GM18870 (cell line): ENCODE measurements at regions not wholly inside any gene's neighbourhood (a gene's known extent, or its start where the extent isn't known, plus 50 kb on each side); places are given as distances from the start of the nearest gene placed in this dataset.
A peak's percentile ranks its signal among the peaks of the same experiment; 100 is the strongest.

Experiments
- ATAC-seq: cut with Tn5 transposase; IDR thresholded peaks from one replicate; pipeline ENCODE4 v1.9.1; 2021; ENCODE audit warnings: moderate library complexity; ENCODE audit not compliant: unreplicated experiment

DNA sequence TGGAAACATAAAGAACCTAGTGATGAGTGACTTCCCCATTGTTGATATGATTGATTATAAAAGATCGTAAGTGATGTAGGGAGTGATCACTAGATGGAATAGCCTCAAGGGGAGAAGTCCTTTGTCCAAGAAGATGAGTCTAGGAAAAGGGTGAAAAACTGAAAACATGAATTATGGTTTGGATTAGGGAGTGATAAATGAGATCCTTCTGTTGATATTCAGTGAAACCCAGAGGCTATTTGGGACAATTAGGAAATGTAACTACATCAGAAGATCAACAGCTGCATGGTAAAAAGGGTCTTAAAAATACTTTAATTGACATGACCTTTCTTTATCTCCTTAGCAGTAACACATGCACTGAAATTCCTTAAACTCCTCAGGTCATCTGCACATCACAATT is 124.0 kb upstream of the UNC5C start:
- no peak for ATAC-seq

DNA sequence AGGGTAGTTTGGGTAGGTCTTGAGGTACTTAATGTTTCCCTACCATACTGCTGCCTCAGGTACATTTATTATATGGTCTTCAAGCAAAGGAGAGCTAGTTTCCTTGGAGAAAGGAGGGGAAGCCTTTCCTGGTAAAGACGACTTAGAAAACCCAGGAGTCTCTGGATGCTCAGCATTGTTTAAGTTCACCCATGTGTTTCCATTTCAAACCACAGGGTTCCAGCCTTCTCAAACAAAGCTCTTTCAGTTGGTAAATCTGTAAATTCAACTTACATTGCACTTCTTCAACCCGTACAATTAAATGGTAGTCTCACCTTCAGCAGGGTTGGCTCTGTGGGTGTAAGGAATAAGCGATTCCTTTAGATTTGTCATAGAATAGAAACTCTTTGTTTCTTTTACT is 111.9 kb upstream of the UNC5C start:
- no peak for ATAC-seq

DNA sequence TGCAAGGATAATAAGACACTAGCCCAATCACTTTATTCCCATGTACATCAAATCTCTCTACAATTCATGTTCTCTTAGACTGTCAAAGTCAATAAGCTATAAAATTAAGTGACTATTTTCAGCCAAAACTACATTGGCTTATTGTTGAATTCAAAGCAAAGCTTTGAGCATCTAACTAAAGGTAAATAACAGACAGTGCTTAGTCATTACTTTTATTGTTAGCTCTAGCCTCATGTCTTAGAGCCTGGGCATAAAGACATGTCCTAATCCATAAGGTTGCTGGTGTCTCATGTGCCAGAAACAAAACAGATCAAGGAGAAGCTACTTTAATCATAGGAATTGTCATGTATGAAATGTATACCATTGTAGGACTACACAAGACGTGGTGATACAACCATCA is 103.1 kb upstream of the UNC5C start:
- ATAC-seq: no peak

DNA sequence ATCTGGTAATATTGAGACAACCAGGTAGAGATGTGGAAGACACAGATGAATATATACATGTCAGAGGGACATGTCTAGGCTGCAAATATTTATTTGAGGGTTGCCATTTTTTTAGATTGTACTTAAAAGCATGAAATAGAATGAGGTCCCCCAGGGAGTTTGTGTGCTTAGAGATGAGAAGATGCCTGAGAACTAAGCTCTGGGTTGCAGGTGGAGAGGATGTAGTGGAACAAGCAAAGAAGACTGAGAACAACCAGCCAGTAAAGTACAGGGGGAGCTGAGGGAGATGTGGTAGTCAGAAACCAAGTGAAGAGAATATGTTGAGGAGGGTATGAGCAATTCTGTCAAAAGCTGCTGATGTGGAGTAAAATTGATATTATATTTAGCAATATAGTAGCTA is 95.6 kb upstream of the UNC5C start:
- no peak for ATAC-seq

DNA sequence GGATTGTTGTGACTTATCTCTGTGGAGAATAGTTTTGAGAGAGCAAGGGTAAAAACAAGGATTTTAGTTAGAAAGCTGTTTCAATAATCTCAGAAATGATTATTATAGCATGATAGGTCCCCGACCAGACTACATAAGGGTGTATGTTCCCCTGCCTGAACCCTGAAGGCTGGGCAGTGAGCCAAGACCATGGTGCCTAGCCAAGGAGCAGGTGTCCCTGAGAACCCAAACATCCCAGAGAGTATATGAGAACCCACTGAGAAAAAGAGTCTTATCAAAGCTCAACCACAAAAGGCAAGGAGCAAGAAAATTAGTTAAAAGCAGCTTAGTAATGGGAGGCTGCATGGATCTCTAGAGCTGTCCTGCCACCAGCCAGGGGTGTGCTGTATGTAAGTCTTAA is 94.9 kb upstream of the UNC5C start:
- no peak for ATAC-seq

DNA sequence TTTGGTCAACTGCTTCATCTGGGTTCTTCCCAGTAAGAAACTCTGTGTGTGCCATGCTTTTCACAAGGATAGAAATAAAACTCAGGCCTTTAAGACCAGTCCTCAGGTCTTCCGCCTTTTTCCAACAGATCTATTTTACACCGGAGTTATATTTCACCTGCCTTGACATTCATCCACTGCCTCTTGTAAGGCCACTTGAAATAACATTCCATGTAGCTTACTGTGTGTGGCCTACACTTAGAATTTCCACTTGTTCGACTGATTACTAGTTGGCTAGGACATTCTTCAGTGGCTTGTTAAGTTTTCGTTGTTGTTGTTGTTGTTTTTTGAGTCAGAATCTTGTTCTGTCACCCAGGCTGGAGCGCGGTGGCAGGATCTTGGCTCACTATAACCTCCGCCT is 92.8 kb upstream of the UNC5C start:
- no peak for ATAC-seq

DNA sequence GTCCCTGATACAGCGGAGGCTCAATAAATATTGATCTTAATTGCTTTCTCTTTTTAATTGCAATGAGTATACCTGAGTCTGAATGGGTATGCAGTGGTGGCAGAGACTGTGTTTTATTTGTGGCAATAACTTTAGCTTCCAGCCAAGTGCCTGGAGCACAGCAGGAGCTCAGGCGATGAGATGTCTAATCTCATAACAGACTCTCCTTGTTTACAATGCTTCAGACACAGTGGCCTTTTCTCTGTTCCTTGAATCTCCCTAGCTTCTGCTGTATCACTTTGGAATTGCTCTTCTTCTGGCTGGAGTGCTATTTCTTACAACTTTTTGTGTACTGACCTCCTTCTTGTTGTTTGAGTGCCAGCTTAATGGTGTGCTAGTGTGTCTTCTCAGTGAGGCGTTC is 91.5 kb upstream of the UNC5C start:
- ATAC-seq: no peak

DNA sequence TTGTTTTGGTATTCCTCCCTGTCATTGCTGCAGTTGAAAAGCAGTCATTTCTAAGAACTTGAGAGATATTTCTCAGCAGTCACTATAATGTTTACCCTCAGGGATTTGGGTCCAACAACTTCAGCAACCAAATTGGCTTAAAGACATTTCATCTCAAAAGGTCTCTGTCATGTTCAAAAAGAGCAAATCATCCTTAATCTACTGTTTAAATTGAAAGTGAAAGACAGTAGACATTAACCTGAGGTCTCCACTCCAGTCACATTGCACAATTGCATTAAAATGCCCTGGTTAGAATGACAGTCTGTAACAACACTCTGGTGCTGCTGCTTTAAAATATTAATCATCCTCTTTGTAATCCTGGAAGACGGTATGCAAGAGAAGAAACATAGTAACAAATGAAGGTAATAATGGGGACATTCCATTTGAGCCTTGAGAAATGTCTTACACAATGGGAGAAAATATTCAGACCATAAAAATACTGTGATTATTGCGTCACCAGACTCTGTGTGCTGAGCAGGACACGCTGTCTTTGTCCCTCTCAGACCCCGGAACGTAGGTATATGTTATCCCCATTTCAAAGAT is 90.2 kb upstream of the UNC5C start:
- ATAC-seq: no peak

DNA sequence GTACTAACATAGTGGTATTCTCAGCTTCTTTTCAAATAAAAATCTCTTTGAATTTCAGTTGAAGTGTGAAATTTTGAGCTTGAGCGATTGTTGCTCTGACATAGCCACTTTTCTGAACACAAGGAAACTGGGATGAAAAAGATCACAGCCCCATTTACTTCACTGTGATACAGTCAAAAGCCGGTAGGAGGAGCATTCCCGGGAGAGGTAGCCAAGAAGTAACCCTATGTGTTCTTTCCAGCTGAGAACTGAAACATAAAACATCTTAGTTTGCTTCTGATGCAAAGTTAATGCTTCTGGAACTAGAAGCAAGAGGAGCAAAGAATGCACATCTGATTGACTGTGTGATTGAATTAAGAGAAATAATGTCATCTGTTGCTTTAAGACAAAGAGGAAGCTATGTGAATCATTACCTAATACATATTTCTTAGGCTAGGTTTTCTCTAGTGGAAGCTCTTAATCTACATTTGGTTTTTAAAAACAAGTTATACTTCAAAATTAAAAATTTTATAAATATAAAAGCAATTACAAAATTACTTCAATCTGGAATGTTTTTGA is 88.3 kb upstream of the UNC5C start:
- no peak for ATAC-seq

DNA sequence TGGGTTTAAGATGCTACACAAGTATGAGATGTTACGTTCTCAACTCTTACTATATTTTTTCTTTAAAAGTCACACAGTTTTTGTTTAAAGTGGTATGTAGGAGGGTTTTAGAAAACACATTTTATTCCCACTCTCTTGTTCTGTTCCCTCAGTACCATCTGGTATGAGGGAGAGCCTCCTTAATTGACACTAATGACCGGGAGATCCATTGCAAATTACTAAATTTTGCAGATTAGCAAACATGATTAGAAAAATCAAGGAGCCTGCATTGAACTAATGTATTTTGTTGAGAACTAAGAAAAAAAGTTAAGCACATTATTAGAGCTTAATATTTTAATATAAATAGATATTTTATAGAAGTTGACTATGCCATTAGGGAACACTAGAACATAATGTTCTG is 87.3 kb upstream of the UNC5C start:
- ATAC-seq: no peak

DNA sequence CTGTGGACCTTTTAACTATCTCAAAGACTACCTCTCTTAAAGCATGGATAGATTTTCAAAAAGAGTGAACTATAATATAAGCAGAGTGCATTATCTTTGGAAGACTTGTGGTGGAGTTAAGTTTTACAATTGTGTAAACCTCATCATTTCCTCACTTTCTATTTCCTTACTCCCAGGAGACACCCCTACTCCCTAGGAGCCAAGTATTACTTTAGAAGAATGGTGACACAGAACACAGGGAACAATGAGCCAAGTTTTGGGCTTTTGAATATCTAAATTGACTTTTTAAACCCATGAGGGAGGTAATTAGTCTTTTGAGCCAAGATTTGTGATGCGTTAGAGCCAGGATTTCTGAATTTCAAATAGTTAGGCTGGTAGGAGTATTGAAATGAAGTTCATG is 78.9 kb upstream of the UNC5C start:
- no peak for ATAC-seq

DNA sequence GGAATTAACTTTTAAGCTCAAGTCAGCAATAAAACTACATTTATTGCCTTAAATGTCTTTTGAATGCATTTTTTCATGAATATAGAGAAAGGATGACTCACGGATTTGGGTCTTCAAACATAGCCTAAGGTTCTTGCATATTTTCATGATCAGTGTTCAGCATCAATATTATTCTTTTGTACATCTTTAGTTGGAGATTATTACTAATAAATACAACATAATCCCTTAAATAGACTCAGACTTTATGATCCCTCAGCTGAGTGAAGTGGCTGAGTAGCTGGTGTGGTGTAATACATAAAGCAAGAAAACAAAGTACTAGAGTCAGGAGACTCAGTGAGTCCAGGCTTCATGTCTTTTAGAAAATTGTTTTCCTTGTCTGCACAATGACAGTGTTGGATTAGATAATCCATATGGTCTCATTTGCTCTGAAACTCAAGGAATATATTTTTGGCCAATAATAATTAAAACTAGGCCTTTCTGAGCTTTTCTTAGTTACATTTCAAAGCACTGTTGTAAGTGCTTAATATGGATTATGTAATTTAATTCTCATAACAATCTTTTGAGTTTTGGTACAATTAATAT is 78.3 kb upstream of the UNC5C start:
- no peak for ATAC-seq

DNA sequence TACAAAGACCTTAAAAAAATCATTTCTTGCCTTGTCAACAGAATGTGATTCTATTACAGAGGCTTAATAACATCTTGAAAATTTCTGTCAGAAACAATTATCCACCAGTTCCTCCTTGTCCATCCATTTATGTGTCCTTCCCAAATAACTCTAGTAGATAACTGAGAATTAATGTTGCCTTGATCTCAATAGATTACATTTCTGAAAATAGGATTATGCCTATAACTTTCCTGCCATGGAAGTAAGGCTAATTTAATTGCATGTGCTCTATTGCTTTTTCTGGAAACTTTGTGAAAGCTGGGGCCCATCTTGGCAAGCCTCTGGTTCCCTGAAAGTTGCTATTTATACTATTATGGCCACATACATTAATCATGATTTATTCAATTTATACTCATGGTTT is 76.2 kb upstream of the UNC5C start:
- no peak for ATAC-seq

DNA sequence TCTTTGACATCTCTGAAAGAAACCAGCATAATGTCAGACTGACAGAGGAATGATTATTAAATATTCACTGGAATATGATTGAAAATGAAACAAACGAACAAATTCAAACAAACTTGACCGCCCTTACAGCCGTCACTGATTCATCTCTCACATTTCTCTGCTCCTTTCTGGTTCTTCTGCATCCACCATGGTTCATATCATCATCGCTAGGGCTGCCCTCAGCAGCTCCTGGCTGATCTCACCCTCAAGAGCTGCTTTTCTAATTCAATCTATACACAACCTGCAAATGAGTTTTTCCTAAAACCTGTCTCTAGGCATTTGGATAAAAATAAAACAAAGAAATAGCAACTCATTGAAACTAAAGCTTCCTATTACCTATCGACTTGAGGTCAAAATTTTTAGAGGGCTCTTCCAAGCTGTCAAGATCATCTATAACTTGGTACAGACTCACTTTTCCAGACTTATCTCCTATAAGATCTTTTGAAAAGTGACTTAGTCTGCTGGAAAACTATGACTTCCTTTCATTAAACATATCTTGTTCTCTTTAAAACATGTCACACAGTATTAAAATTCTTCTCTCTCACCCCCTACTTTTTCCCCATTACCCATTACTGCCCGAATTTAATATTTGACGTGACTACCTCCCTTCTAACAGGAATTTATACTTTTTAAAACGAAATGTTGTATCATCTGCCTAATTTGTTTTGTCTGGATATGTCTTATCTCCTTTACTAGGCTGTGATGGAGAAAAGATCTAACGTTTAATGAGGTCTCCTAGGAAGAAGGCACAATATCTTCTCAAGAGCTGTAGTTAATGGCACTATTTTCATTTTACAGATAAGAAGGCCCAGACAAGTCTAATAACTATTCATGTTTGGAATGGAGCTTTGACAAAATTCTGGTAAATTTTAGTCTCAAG is 71.0 kb upstream of the UNC5C start:
- ATAC-seq: no peak

DNA sequence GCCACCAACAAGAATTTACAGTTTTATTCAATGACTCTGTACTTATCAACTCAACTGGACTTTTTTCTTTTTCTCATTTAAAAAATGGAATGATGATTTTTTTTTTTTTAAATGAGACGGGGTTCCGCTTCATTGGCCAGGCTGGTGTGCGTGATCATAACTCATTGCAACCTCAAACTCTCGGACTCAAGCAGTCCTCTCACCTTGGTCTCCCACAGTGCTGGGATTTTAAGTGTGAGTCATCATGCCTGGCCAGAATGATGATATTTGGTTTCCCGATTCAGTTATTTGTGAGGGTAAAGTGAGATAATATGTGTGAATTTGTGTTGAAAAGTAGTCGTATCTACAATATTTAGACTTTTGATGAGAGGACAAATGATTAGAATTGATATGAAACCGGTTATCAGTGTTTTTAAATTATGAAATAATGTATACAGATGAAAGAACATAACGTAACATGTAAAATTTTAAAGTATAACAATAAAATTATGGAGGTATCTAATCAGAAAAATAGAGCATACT is 66.0 kb upstream of the UNC5C start:
- ATAC-seq: no peak

DNA sequence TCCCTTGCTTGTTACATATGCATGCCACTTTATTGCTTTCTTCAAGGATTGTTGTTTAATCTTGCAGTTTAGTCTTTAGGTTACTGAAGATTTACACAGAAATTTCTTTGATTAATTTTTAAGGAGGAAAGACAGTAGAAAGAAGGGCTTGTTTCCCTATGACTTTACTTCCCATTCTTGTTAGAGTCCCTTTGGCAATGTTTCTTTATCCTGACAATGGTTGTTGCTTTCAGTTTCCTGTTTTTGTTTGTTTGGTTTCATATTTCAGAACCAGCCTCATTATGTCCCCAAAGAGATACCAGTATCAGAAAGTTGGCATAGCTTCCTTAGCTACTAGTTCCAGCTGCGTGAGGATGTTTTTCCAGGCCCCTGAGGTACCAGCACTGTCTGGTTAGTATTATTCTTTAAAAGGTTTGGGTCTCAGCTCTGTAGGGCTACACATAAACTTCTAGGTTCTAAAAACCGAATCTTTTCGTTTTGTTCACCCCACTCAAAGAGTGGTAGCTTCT is 61.3 kb upstream of the UNC5C start:
- ATAC-seq: no peak

DNA sequence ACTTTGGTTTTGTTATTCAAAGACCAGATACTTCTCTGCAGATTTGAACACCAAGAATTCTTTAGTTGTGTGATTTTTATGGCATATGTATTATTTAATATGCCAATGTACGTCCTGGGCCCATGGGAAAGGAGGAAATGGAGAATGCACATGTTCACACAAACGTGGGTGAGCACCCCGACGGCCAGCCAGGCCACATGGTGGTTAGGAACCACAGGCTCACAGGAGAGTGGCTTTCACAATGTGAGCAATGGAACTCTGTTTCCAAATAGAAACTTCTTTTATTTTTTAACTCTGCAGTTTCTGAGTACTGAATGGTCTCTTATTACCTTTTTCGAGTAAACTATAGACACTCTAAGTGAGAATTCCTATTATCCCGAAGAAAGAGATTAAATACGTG is 58.0 kb upstream of the UNC5C start:
- ATAC-seq: no peak

DNA sequence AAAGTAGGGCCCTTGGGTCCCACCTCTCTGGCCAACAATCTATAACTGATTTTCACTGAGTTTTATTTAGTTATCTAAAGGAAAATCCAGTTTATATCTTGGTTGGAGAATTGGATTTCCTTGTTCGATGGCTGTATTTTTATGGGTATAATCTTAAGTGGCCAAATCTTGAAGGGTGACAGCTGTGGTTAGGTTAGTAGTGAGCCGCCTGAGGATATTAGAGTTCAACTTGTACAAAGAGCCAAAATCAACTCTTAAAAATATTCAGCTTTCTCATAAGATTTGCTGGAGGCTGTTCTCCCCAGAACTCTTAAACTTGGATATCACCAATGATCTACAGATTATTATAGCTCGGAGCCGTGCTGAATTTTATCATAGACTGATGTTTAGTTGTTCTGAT is 54.6 kb upstream of the UNC5C start:
- no peak for ATAC-seq

DNA sequence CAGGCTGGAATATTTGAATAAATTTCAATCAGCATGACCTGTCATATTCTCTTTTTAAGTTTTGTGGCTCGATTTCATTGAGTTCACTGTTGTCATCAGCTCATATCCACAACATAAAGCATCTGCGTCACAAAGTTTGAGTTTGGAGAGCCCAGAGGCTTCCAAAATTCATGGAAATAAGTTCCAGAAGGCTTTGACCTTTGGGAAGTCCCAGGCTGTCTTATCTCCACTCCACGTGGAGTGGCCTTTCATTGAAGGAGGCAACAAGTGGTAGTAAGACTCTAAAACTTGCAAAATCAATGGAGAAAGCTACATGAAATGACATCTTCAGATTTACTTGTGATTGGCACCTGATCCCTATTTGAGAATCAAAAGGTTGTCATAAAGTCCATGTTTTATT is 54.1 kb upstream of the UNC5C start:
- no peak for ATAC-seq

DNA sequence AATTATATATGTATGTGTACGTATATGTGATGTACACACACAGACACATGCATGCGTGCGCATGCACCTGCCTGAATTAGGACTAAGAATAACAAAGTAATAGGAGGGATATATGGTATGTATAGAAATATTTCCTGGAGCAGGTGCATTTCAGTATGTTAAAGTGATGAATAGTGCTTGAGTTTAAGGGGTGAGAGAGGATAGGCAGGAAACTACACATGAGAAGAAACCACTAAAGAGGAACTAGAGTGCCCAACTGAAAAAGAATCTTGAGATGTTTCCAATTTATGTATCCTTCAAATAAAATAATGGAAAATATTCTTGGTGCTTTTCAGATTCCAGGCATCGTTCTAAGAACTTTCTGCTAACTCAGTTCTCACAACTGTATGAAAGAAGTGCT is 52.6 kb upstream of the UNC5C start:
- no peak for ATAC-seq

DNA sequence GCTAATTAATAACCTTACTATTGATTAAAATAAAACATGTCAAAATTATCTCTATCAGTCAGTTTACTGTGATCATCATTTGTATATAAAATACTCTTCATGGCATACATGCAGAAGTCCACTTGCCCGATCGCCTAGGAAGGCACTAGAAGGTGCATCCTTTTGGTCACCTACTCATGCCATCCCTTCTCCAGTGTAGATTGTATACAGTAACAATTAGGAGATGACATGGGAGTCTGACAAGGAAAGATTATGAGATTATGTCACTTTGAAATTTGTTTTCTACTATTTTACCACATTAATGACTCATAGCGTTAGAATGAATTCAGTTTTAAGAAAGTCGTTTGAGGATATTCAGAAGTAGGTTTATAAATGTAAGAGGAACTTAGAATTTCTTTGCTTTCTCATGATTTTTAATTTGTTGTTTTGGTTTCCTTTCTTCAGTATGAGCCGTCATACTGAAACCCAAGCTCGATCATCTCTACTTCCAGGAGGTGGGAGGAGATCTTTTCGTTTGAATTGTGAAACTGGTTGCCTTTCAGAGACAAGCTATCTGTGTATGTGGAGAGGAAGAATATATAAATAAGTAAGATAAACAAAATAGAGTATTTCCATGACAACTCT is 51.1 kb upstream of the UNC5C start:
- peak; percentile 96 for ATAC-seq
